ENCODE measurements at regions not wholly inside any gene's neighbourhood (a gene's known extent, or its start where the extent isn't known, plus 50 kb on each side); places are given as distances from the start of the nearest gene placed in this dataset.

- TF ChIP-seq POLR2A (IDR thresholded peaks at IDR 0.05; ENCODE audit: low read depth, low read length), result no peak
- TF ChIP-seq POLR2AphosphoS5 (IDR thresholded peaks at IDR 0.05; ENCODE audit: low read depth, low read length), result no peak
Measured at GRCh38 chr9:19595003-19595402, 186.2 kb downstream of the ACER2 start.
